ENCODE measurements at regions not wholly inside any gene's neighbourhood (a gene's known extent, or its start where the extent isn't known, plus 50 kb on each side); places are given as distances from the start of the nearest gene placed in this dataset.

- TF ChIP-seq JUND (IDR thresholded peaks at IDR 0.05) (no peak), ZNF274 (IDR thresholded peaks at IDR 0.05; ENCODE audit: low read depth, low read length) (no peak), SP1 (IDR thresholded peaks at IDR 0.05; ENCODE audit: low read depth) (no peak)
Measured at GRCh38 chr21:33125680-33126375, 55.9 kb downstream of the OLIG1 start (continued).

GRCh38 chr21:33126569-33126968, 56.6 kb downstream of the OLIG1 start:
- no peak overlapping the region for H3K27ac ChIP-seq (ENCODE audit: low read depth, low read length)
- peak overlapping the region; percentile 85 for H3K4me2 ChIP-seq (ENCODE audit: low read length)
- intact Hi-C loops (cut with micrococcal nuclease), result loop anchor here (2.0 to 5.0 kb wide), 4 partner anchors 204 to 474 kb away; no protein-coding TSS in a partner anchor
- BruUV-seq (replicated peaks), result no TSS peak
- no peaks in the 10 kb centered on the region for H3K9me2 ChIP-seq (ENCODE audit: insufficient read depth)
- ChIA-PET POLR2A (no interaction called here), RAD21 (ENCODE audit: low non-redundant PET in 1 of 2, low total read pairs in 2 of 2, uncharacterized antibody in 2 of 2, unreplicated experiment in 2 of 2) (interaction anchor here (0.9 to 1.7 kb wide), 4 partner anchors 70 to 294 kb away, joined by 3 to 6 read pairs (median 3); no protein-coding TSS in a partner anchor), CTCF (interaction anchor here (0.7 to 3.6 kb wide), 10 partner anchors 7 to 319 kb away, joined by 3 to 45 read pairs (median 6); no protein-coding TSS in a partner anchor)
- H3K4me3 ChIP-seq (replicated peaks in 1 of 2; ENCODE audit: low read depth in 1 of 2, low read length in 2 of 2), result no peak overlapping the region
- H3K4me1 ChIP-seq (ENCODE audit: control insufficient read depth in 1 of 2, insufficient read depth in 2 of 2, low read length in 2 of 2), result peaks cover 0 to 5% of the 10 kb centered on the region in 2 experiments; a peak in 1 of 4 replicates
- no peaks in the 10 kb centered on the region for H3K36me3 ChIP-seq (ENCODE audit: control insufficient read depth in 1 of 2, insufficient read depth in 2 of 2, low read length in 2 of 2)
- DNase-seq (ENCODE audit: low read depth, low spot score), result no peak
- no peaks in the 10 kb centered on the region for H4K20me1 ChIP-seq (ENCODE audit: insufficient read depth)
- no peaks in the 10 kb centered on the region for H3K9me3 ChIP-seq (ENCODE audit: control insufficient read depth in 1 of 2, insufficient read depth in 1 of 2, low read depth in 1 of 2, low read length in 2 of 2)
- H2AFZ ChIP-seq (ENCODE audit: low read depth, low read length, poor library complexity, severe bottlenecking), result no peak overlapping the region
- H3K9ac ChIP-seq (ENCODE audit: low read length), result no peak overlapping the region
- no peak for ATAC-seq
- H3K79me2 ChIP-seq (ENCODE audit: insufficient read depth, low read length), result no peaks in the 10 kb centered on the region
- H3K27me3 ChIP-seq (ENCODE audit: insufficient read depth, low read length), result peaks cover 4% of the 10 kb centered on the region; the same call in 1 of the 2 replicates
- TF ChIP-seq MAX (IDR thresholded peaks at IDR 0.05) (no peak), ZNF274 (IDR thresholded peaks at IDR 0.05; ENCODE audit: low read depth, low read length) (no peak), RAD21 (IDR thresholded peaks at IDR 0.05; ENCODE audit: low read depth) (no peak), YY1 (IDR thresholded peaks at IDR 0.05; ENCODE audit: extremely low read depth, insufficient replicate concordance, low read depth, low read length) (no peak), CEBPB (IDR thresholded peaks at IDR 0.05; ENCODE audit: low read depth) (no peak), REST (IDR thresholded peaks at IDR 0.05; ENCODE audit: low read depth) (no peak), EGR1 (IDR thresholded peaks at IDR 0.05; ENCODE audit: low read depth) (no peak)
